GM12892 (cell line): ENCODE measurements at regions not wholly inside any gene's neighbourhood (a gene's known extent, or its start where the extent isn't known, plus 50 kb on each side); places are given as distances from the start of the nearest gene placed in this dataset.

Experiments used
- POLR2A ChIP-seq: IDR thresholded peaks from 2 replicates; pipeline ENCODE4 v1.6.1; 2011; ENCODE audit warnings: low read depth, low read length, control low read depth
- POLR2AphosphoS5 ChIP-seq: IDR thresholded peaks from 2 replicates; pipeline ENCODE4 v1.6.1; 2011; ENCODE audit warnings: low read depth, low read length, control low read depth

DNA sequence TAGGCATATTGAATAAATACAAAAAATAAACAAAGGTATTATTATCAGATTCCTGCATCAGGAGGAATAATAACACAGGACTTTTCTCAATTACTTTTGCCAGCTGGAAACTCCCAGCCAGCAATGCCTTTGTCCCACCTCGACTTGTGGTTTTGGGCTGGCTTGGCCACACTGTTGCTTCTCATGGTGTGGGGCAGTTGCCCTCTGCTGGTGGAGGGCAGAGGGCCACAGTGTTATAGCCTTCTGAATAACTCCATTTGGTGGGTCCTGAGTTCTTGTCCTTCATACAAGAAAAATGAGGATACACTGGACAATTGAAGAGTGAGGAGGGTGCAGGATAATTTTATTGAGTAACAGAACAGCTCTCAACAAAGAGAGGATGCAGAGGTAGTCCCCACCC is 1206.0 kb upstream of the ADGRL3 start:
- TF ChIP-seq POLR2AphosphoS5: no peak
- TF ChIP-seq POLR2A: no peak
